Tibial nerve (tissue), 4 donors: ENCODE measurements at regions not wholly inside any gene's neighbourhood (a gene's known extent, or its start where the extent isn't known, plus 50 kb on each side); places are given as distances from the start of the nearest gene placed in this dataset.

ENCODE experiments used
- CTCF ChIP-seq, 5 experiments: fragments of 200-600 bp in 3 of 5; fragments of 450-650 bp in 2 of 5; sonication (generic) in 3 of 5; IDR thresholded peaks; one replicate each; pipeline ENCODE4 v1.5.1; 2016 to 2019; ENCODE audit warnings: antibody characterized with exemption in 5 of 5, mild to moderate bottlenecking in 3 of 5, moderate library complexity in 2 of 5
- EP300 ChIP-seq, 2 donors: sonication (generic); formaldehyde crosslinking; IDR thresholded peaks; one replicate each; pipeline ENCODE4 v1.6.1; 2017; ENCODE audit warnings: antibody characterized with exemption in 2 of 2, mild to moderate bottlenecking in 1 of 2
- POLR2A ChIP-seq, 2 donors: fragments of 450-650 bp; IDR thresholded peaks; one replicate each; pipeline ENCODE4 v1.6.1; 2017; ENCODE audit warnings: antibody characterized with exemption in 2 of 2, mild to moderate bottlenecking in 2 of 2, moderate library complexity in 2 of 2

- TF ChIP-seq CTCF (IDR thresholded peaks at IDR 0.05) (no peak), POLR2A (IDR thresholded peaks at IDR 0.05) (no peak), EP300 (IDR thresholded peaks at IDR 0.05) (no peak)
Measured at GRCh38 chr14:49089107-49089506, 497.1 kb downstream of the RPS29 start.
